ENCODE measurements at regions not wholly inside any gene's neighbourhood (a gene's known extent, or its start where the extent isn't known, plus 50 kb on each side); places are given as distances from the start of the nearest gene placed in this dataset.

DNA sequence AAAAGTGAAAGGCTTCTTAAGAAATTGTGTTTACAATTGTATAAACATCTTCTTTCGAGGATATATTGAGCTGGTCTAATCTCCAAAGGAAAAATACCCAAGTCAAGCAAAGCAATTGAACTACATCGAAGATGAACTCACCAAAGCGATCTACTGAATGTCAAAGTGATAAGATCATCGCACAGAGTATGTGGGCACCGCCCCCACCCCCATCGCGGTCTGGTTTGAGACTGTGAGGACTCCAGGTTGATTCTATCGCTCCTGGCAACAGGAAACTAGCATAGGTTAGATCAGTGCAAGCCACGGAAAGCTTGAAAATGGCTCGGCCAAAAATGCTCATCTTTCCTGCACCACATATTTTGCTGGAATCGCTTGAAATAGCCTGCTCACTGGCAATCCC, 133.2 kb upstream of the RPS6KA2 start:
- TF ChIP-seq PHF8 (IDR thresholded peaks at IDR 0.05; ENCODE audit: borderline replicate concordance, low read depth) (no peak), ZSCAN20 (CRISPR knock-in tag; IDR thresholded peaks at IDR 0.05) (no peak), POLR2A (IDR thresholded peaks at IDR 0.05; ENCODE audit: low read length) (no peak), CTCF (IDR thresholded peaks at IDR 0.05) (no peak)
- TF ChIP-seq, protein P1, sequence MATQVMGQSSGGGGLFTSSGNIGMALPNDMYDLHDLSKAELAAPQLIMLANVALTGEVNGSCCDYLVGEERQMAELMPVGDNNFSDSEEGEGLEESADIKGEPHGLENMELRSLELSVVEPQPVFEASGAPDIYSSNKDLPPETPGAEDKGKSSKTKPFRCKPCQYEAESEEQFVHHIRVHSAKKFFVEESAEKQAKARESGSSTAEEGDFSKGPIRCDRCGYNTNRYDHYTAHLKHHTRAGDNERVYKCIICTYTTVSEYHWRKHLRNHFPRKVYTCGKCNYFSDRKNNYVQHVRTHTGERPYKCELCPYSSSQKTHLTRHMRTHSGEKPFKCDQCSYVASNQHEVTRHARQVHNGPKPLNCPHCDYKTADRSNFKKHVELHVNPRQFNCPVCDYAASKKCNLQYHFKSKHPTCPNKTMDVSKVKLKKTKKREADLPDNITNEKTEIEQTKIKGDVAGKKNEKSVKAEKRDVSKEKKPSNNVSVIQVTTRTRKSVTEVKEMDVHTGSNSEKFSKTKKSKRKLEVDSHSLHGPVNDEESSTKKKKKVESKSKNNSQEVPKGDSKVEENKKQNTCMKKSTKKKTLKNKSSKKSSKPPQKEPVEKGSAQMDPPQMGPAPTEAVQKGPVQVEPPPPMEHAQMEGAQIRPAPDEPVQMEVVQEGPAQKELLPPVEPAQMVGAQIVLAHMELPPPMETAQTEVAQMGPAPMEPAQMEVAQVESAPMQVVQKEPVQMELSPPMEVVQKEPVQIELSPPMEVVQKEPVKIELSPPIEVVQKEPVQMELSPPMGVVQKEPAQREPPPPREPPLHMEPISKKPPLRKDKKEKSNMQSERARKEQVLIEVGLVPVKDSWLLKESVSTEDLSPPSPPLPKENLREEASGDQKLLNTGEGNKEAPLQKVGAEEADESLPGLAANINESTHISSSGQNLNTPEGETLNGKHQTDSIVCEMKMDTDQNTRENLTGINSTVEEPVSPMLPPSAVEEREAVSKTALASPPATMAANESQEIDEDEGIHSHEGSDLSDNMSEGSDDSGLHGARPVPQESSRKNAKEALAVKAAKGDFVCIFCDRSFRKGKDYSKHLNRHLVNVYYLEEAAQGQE (IDR thresholded peaks at IDR 0.05): no peak

All from A549 (cell line).